HepG2 (cell line): ENCODE measurements at regions not wholly inside any gene's neighbourhood (a gene's known extent, or its start where the extent isn't known, plus 50 kb on each side); places are given as distances from the start of the nearest gene placed in this dataset.

Source experiments
- ATAC-seq: fragments of 200-7000 bp; cut with Tn5 transposase; 3 replicates; pipeline ENCODE4 v1.9.1; 2020; ENCODE audit warnings: mild to moderate bottlenecking, moderate library complexity
- BruUV-seq: library from RNA; stranded (reverse); fragments of 400-500 nt; replicated peaks from 2 replicates; lab custom pipeline; 2021; lab: Mats Ljungman, UMichigan
- CTCF ChIA-PET: fragments of 300-600 bp; formaldehyde crosslinking; extraction: SDS; loops from one replicate; lab custom pipeline; 2021; ENCODE audit warnings: low total read pairs, inconsistent platforms, low intra/inter-chr PET ratio; lab: Yijun Ruan, JAX
- POLR2A ChIA-PET: fragments of 350-600 bp; sonication (Branson Sonifier 250); formaldehyde crosslinking; loops from one replicate; lab custom pipeline; 2020; ENCODE audit warnings: antibody characterized with exemption, inconsistent platforms; lab: Yijun Ruan, JAX
- DNase-seq: peaks from one replicate; pipeline ENCODE4 v3.0.0-alpha.2; 2015; ENCODE audit warnings: low spot score
- FAIRE-seq: peaks from 3 replicates; lab custom pipeline; 2011; peaks lifted over from hg19 to GRCh38; lab: Jason Lieb, UNC
- H2AFZ ChIP-seq: one replicate; pipeline ENCODE4 v1.6.1; 2011; ENCODE audit warnings: low read length, inconsistent platforms
- H3K27ac ChIP-seq: fragments of 300-600 bp; 3 replicates; pipeline ENCODE4 v1.8.0; 2011; ENCODE audit warnings: mixed run types, mild to moderate bottlenecking, mixed read lengths, low read length, inconsistent platforms; ENCODE audit not compliant: insufficient read depth; ENCODE audit errors: extremely low read length
- H3K27me3 ChIP-seq, 2 experiments: fragments of 200-600 bp in 1 of 2; 2 replicates in 1 of 2; 3 replicates in 1 of 2; pipeline versions ENCODE4 v1.6.0 to v1.8.0; 2011; ENCODE audit warnings: low read length in 2 of 2, mild to moderate bottlenecking in 2 of 2, moderate library complexity in 2 of 2, inconsistent platforms in 1 of 2; ENCODE audit not compliant: insufficient read depth in 2 of 2, control insufficient read depth in 1 of 2
- H3K36me3 ChIP-seq, 2 experiments: fragments of 200-600 bp in 1 of 2; replicated peaks in 1 of 2; 2 replicates in 1 of 2; 3 replicates in 1 of 2; pipeline versions ENCODE4 v1.5.1 to v1.8.0; 2011; ENCODE audit warnings: low read length in 2 of 2, inconsistent platforms in 1 of 2; ENCODE audit not compliant: insufficient read depth in 2 of 2, control insufficient read depth in 1 of 2
- H3K4me1 ChIP-seq: 2 replicates; pipeline ENCODE4 v1.5.1; 2012; ENCODE audit warnings: low read length, inconsistent platforms; ENCODE audit not compliant: insufficient read depth
- H3K4me2 ChIP-seq: 2 replicates; pipeline ENCODE4 v1.6.0; 2011; ENCODE audit warnings: low read depth, low read length, inconsistent platforms
- H3K4me3 ChIP-seq, 3 experiments: fragments of 200-600 bp in 1 of 3; sonication (generic), shearing (Covaris generic) in 1 of 3; replicated peaks in 1 of 3; 2 replicates each; pipeline ENCODE4 v1.5.1; 2011 to 2016; ENCODE audit warnings: low read length in 3 of 3, inconsistent platforms in 2 of 3, low read depth in 2 of 3, mild to moderate bottlenecking in 2 of 3, control low read depth in 1 of 3, mixed read lengths in 1 of 3; ENCODE audit not compliant: insufficient read depth in 1 of 3
- H3K79me2 ChIP-seq: one replicate; pipeline ENCODE4 v1.6.1; 2011; ENCODE audit warnings: low read length, inconsistent platforms; ENCODE audit not compliant: insufficient read depth
- H3K9ac ChIP-seq: 2 replicates; pipeline ENCODE4 v1.6.0; 2011; ENCODE audit warnings: mild to moderate bottlenecking, low read depth, low read length, inconsistent platforms; ENCODE audit not compliant: insufficient read depth
- H3K9me3 ChIP-seq: 2 replicates; pipeline ENCODE4 v1.5.1; 2012; ENCODE audit warnings: mild to moderate bottlenecking, low read length
- H4K20me1 ChIP-seq: 2 replicates; pipeline ENCODE4 v1.6.0; 2011; ENCODE audit warnings: inconsistent platforms, mild to moderate bottlenecking, low read length, moderate library complexity; ENCODE audit not compliant: insufficient read depth
- SMAD3 ChIP-seq: sonication (generic); formaldehyde crosslinking; IDR thresholded peaks from 2 replicates; pipeline ENCODE4 v1.4.0; 2020; ENCODE audit warnings: missing genetic modification reagents
- SP5 ChIP-seq: IDR thresholded peaks from 2 replicates; pipeline ENCODE4 v1.6.1; 2016; ENCODE audit warnings: low read depth, borderline replicate concordance
- TOE1 ChIP-seq: sonication (generic); formaldehyde crosslinking; IDR thresholded peaks from 2 replicates; pipeline ENCODE4 v1.4.0; 2020; ENCODE audit warnings: mild to moderate bottlenecking, missing genetic modification reagents
- ZNF674 ChIP-seq: sonication (generic); formaldehyde crosslinking; IDR thresholded peaks from 2 replicates; pipeline ENCODE4 v1.5.0; 2020; ENCODE audit warnings: low read depth, mild to moderate bottlenecking, missing genetic modification reagents
- ZNF747 ChIP-seq: sonication (generic); formaldehyde crosslinking; IDR thresholded peaks from 2 replicates; pipeline ENCODE4 v1.8.1; 2023; ENCODE audit warnings: missing genetic modification reagents, mild to moderate bottlenecking, borderline replicate concordance
- WGBS: methylation state at CpG from one replicate; pipeline ENCODE4 v1.1.6; 2017; ENCODE audit warnings: low lambda C conversion rate; 5-methylcytosine and 5-hydroxymethylcytosine counted together
- in situ Hi-C: cut with HindIII; loops from 2 replicates; pipeline ENCODE4 v1.10.0; 2017; ENCODE audit warnings: low pct_unique_long_range_greater_than_20kb; ENCODE audit not compliant: extremely low pct_ligation_motif_present
- intact Hi-C: fragments of 100-400 bp; cut with micrococcal nuclease; formaldehyde crosslinking; loops from one replicate; pipeline ENCODE4 v1.10.0; 2022; ENCODE audit not compliant: unreplicated experiment
- TF ChIP-seq, protein P1 (sequence below): sonication (generic); formaldehyde crosslinking; IDR thresholded peaks from 2 replicates; pipeline ENCODE4 v1.5.0; 2020; ENCODE audit warnings: mild to moderate bottlenecking, low read depth, missing genetic modification reagents, borderline replicate concordance
- TF ChIP-seq, protein P2 (sequence below): sonication (generic); formaldehyde crosslinking; IDR thresholded peaks from 2 replicates; pipeline ENCODE4 v1.8.1; 2023; ENCODE audit warnings: mild to moderate bottlenecking, moderate library complexity, missing genetic modification reagents
- TF ChIP-seq, protein P3 (sequence below): sonication (generic); formaldehyde crosslinking; IDR thresholded peaks from 2 replicates; pipeline ENCODE4 v1.8.0; 2022; ENCODE audit warnings: mild to moderate bottlenecking, missing genetic modification reagents, moderate library complexity
- TF ChIP-seq, protein P4 (sequence below): sonication (generic); formaldehyde crosslinking; IDR thresholded peaks from 2 replicates; pipeline ENCODE4 v1.4.0; 2020; ENCODE audit warnings: mild to moderate bottlenecking, low read depth, missing genetic modification reagents
- TF ChIP-seq, protein P5 (sequence below): sonication (generic); formaldehyde crosslinking; IDR thresholded peaks from 2 replicates; pipeline ENCODE4 v1.9.0; 2021; ENCODE audit warnings: missing genetic modification reagents, mild to moderate bottlenecking, borderline replicate concordance
- TF ChIP-seq, protein P6 (sequence below): sonication (generic); formaldehyde crosslinking; IDR thresholded peaks from 2 replicates; pipeline ENCODE4 v1.5.1; 2020; ENCODE audit warnings: missing genetic modification reagents, mild to moderate bottlenecking, borderline replicate concordance
- TF ChIP-seq, protein P7 (sequence below): sonication (generic); formaldehyde crosslinking; IDR thresholded peaks from 2 replicates; pipeline ENCODE4 v1.5.1; 2020; ENCODE audit warnings: missing genetic modification reagents, mild to moderate bottlenecking, borderline replicate concordance

DNA sequence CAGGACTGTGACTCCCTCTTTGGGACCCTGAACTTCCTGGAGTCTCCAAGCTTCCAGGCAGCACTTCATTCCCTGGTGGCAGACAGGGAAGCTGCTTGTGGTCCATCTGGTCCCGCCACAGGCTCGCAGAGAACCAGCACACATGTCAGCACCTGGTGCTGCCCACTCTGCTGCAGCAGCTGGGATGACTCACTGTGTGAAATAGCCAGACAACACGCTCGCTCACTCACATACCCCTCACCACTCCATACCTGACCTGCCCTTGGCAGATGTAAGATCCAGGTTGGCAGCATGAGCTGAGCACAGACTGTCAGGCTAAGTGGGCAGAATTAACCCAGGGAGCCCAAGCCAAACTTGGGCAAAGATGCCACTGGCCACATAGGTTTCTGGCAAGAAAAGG lies 613.5 kb downstream of the PCDH18 start:
- Histone ChIP-seq H3K4me3 (no peak overlapping the region), H3K27ac (no peak overlapping the region), H3K79me2 (no peaks in the 10 kb centered on the region), H3K9ac (no peak overlapping the region), H3K27me3 (no peaks in the 10 kb centered on the region), H3K4me2 (no peak overlapping the region), H3K4me1 (no peaks in the 10 kb centered on the region), H3K36me3 (no peaks in the 10 kb centered on the region), H4K20me1 (no peaks in the 10 kb centered on the region), H2AFZ (no peak overlapping the region), H3K9me3 (peaks cover 10% of the 10 kb centered on the region; the same call in 1 of the 2 replicates)
- TF ChIP-seq, protein P1, sequence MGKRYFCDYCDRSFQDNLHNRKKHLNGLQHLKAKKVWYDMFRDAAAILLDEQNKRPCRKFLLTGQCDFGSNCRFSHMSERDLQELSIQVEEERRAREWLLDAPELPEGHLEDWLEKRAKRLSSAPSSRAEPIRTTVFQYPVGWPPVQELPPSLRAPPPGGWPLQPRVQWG (CRISPR knock-in tag): no peak
- TF ChIP-seq, protein P2, sequence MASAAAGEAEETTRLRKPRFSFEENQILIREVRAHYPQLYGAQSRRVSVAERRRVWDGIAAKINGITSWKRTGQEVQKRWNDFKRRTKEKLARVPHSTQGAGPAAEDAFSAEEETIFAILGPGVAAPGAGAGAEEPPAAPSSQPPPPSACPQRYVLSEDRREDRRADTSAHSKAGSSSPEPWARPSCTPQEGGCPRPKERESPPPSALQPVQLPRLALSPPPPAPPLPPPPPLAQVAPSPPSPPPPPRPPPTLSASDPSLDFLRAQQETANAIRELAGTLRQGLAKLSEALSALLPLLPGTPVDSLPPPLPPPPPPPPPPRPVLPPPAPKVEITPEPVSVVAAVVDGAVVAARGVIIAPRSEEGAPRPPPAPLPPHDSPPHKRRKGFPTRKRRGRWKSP (CRISPR knock-in tag): no peak
- TF ChIP-seq ZNF674 (CRISPR knock-in tag) (no peak), TOE1 (CRISPR knock-in tag) (no peak), SMAD3 (CRISPR knock-in tag) (no peak), SP5 (CRISPR knock-in tag) (no peak), ZNF747 (CRISPR knock-in tag) (no peak)
- TF ChIP-seq, protein P3, sequence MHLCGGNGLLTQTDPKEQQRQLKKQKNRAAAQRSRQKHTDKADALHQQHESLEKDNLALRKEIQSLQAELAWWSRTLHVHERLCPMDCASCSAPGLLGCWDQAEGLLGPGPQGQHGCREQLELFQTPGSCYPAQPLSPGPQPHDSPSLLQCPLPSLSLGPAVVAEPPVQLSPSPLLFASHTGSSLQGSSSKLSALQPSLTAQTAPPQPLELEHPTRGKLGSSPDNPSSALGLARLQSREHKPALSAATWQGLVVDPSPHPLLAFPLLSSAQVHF (CRISPR knock-in tag): no peak
- TF ChIP-seq, protein P4, sequence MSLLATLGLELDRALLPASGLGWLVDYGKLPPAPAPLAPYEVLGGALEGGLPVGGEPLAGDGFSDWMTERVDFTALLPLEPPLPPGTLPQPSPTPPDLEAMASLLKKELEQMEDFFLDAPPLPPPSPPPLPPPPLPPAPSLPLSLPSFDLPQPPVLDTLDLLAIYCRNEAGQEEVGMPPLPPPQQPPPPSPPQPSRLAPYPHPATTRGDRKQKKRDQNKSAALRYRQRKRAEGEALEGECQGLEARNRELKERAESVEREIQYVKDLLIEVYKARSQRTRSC (CRISPR knock-in tag): no peak
- TF ChIP-seq, protein P5, sequence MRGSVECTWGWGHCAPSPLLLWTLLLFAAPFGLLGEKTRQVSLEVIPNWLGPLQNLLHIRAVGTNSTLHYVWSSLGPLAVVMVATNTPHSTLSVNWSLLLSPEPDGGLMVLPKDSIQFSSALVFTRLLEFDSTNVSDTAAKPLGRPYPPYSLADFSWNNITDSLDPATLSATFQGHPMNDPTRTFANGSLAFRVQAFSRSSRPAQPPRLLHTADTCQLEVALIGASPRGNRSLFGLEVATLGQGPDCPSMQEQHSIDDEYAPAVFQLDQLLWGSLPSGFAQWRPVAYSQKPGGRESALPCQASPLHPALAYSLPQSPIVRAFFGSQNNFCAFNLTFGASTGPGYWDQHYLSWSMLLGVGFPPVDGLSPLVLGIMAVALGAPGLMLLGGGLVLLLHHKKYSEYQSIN (CRISPR knock-in tag): no peak
- TF ChIP-seq, protein P6, sequence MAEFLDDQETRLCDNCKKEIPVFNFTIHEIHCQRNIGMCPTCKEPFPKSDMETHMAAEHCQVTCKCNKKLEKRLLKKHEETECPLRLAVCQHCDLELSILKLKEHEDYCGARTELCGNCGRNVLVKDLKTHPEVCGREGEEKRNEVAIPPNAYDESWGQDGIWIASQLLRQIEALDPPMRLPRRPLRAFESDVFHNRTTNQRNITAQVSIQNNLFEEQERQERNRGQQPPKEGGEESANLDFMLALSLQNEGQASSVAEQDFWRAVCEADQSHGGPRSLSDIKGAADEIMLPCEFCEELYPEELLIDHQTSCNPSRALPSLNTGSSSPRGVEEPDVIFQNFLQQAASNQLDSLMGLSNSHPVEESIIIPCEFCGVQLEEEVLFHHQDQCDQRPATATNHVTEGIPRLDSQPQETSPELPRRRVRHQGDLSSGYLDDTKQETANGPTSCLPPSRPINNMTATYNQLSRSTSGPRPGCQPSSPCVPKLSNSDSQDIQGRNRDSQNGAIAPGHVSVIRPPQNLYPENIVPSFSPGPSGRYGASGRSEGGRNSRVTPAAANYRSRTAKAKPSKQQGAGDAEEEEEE: no peak
- TF ChIP-seq, protein P7, sequence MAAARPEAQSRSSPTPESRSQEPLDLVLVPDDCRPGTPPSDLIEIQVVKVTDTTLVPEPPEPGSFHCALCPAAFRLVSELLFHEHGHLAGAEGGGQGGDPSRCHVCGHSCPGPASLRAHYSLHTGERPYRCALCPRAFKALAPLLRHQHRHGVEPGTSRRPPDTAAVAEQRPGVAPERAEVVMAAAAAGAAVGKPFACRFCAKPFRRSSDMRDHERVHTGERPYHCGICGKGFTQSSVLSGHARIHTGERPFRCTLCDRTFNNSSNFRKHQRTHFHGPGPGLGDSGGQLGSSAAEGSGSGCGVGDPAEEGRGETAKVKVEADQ (CRISPR knock-in tag): no peak
- ChIA-PET CTCF (no interaction called here), POLR2A (no interaction called here)
- no peak for FAIRE-seq
- no CpG with 5 or more reads among the region's 4 CpGs for WGBS
- intact Hi-C loops: no loop called here
- ATAC-seq: no peak
- no peak for DNase-seq
- no TSS peak for BruUV-seq
- in situ Hi-C loops: no loop called here
